HG02938 (cell line): ENCODE measurements at regions not wholly inside any gene's neighbourhood (a gene's known extent, or its start where the extent isn't known, plus 50 kb on each side); places are given as distances from the start of the nearest gene placed in this dataset.
A peak's percentile ranks its signal among the peaks of the same experiment; 100 is the strongest.
"Not testable (repeated sequence)": the region's sequence is repeated elsewhere in the genome, so short reads cannot be mapped to it uniquely, and the experiment has no call there.

Source experiments
- ATAC-seq: cut with Tn5 transposase; IDR thresholded peaks from one replicate; pipeline ENCODE4 v1.9.1; 2021; ENCODE audit warnings: mild to moderate bottlenecking, moderate library complexity; ENCODE audit not compliant: unreplicated experiment

GRCh38 chr2:182477774-182478173 is 50.9 kb upstream of the PDE1A start:
- ATAC-seq: no peak

- ATAC-seq: no peak
Observed at GRCh38 chr2:182481676-182482075, 54.8 kb upstream of the PDE1A start.

GRCh38 chr2:182482511-182482910 is 55.7 kb upstream of the PDE1A start:
- ATAC-seq: no peak

DNA sequence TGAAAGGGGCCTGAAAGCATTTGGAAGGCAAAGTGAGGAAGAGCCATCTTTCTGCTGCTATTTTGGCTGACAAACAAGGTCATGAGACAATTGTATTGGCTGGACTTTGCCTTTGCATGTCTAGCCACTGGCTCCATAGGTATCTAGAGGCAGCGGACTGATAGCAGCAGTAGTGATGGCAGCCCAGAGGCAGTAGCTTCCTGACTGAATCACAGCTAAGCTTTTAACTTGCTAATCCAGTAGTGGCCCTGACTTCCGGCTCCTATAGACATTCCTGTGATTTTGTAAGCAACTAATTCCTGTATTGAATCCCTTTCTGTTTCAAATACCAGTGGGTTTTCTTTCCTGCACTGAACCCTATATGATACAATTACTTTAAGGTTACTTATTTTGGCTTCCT is 69.8 kb upstream of the PDE1A start:
- ATAC-seq: no peak

- no peak for ATAC-seq
Observed at GRCh38 chr2:182499706-182500470, 73.1 kb upstream of the PDE1A start.

DNA sequence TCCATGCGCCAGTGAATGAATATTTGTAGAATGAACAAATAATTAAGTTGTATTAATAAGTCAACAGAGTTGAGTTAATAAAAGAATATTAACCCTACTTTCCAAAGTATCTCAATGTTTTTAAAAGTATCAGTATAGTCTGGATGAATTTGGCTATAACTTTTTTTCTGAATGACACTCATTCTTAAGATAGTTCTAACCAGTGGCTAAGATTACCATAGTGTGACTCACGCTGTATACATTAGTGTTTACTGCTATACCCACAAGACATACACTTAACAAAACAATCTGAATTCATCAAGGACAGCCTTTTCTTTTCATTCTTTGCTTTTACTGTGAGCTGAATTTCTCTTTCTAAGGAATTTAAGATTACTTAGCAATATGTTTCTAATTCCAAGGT is 77.0 kb upstream of the PDE1A start:
- no peak for ATAC-seq

DNA sequence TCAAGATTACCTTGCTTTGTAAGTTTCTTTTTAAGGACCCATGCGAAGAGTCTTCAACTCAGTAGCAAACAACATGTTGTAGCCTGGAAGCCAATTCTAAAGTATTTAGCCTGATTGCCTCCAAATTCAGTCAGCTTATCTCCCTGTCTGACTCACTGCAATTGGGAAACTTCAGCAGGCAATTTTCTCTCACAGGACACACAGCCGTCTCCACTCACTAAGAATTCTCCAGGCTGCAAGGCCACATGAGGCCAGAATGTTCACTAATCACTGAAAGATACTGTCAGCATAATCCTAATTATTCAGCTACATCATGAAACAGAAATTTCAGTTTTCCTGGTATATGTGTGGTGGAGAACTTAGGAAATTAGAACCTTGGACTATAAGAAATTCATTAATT is 78.1 kb upstream of the PDE1A start:
- ATAC-seq: no peak

GRCh38 chr2:182506606-182507005 is 79.8 kb upstream of the PDE1A start:
- no peak for ATAC-seq

DNA sequence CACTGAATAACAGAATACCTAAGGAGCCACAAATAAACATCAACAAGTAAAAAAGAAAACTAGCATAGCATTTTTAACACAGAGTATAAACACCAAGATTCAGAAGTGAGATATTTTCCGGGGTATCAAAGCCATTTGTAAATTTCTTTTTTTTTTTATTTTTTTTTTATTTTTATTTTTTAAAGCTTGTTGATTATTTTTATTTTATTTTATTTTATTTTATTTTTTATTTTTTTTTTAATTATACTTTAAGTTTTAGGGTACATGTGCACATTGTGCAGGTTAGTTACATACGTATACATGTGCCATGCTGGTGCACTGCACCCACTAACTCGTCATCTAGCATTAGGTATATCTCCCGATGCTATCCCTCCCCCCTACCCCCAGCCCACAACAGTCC is 81.7 kb upstream of the PDE1A start:
- ATAC-seq: not testable (repeated sequence)

DNA sequence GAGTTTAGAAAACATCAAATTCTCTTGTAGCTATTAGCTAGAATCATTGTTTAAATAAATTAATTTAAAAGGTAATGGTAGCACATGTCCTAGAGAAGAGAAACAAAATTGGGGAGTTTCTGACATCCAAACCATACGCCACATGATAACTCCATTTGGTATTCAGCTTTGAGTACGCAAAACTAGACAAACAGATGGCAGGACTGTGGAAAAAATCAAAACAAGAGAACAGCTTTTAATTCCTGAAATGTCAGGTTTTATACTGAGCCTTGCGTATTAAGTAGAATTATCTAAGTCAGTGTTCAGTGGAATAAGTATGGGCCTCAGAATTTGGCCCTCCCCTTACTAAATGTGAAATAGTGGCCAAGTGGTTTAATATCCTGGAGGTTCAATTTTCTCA is 82.4 kb upstream of the PDE1A start:
- ATAC-seq: no peak

- no peak for ATAC-seq
Observed at GRCh38 chr2:182521453-182522404, 94.9 kb upstream of the PDE1A start.

GRCh38 chr2:182522405-182522896 is 95.6 kb upstream of the PDE1A start:
- ATAC-seq: no peak

- no peak for ATAC-seq
Observed at GRCh38 chr2:182522972-182523473, 96.2 kb upstream of the PDE1A start.

- ATAC-seq: no peak
Observed at GRCh38 chr2:182530636-182531035, 103.8 kb upstream of the PDE1A start.

DNA sequence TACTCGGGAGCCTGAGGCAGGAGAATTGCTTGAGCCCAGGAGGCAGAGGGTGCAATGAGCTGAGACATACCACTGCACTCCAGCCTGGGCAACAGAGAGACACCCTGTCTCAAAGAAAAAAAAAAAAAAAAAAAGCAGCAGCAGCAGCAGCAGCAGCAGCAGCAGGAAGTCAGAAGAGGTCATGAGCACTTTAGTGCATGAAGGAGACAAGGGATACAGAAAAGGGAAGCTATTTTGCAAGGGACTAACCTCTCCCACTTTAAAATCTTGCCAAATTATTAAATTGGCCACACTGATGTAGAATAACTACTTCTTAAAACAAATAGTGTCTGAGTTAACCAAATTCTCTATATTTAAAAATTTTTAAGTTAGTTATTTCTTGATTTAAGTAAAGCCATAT is 113.4 kb upstream of the PDE1A start:
- no peak for ATAC-seq

GRCh38 chr2:182541268-182541667 is 114.4 kb upstream of the PDE1A start:
- ATAC-seq: peak; percentile 79

- ATAC-seq: no peak
Observed at GRCh38 chr2:182542501-182543258, 115.8 kb upstream of the PDE1A start.

GRCh38 chr2:182543741-182544525 is 117.1 kb upstream of the PDE1A start:
- ATAC-seq: no peak

GRCh38 chr2:182545420-182546167 is 118.8 kb upstream of the PDE1A start:
- peak; percentile 73 for ATAC-seq
